MV-4-11 (cell line): ENCODE measurements at regions not wholly inside any gene's neighbourhood (a gene's known extent, or its start where the extent isn't known, plus 50 kb on each side); places are given as distances from the start of the nearest gene placed in this dataset.
"Not testable (repeated sequence)": the region's sequence is repeated elsewhere in the genome, so short reads cannot be mapped to it uniquely, and the experiment has no call there.

ENCODE experiments used
- DNase-seq: peaks from one replicate; lab custom pipeline; 2025; lab: John Stamatoyannopoulos, UW

DNA sequence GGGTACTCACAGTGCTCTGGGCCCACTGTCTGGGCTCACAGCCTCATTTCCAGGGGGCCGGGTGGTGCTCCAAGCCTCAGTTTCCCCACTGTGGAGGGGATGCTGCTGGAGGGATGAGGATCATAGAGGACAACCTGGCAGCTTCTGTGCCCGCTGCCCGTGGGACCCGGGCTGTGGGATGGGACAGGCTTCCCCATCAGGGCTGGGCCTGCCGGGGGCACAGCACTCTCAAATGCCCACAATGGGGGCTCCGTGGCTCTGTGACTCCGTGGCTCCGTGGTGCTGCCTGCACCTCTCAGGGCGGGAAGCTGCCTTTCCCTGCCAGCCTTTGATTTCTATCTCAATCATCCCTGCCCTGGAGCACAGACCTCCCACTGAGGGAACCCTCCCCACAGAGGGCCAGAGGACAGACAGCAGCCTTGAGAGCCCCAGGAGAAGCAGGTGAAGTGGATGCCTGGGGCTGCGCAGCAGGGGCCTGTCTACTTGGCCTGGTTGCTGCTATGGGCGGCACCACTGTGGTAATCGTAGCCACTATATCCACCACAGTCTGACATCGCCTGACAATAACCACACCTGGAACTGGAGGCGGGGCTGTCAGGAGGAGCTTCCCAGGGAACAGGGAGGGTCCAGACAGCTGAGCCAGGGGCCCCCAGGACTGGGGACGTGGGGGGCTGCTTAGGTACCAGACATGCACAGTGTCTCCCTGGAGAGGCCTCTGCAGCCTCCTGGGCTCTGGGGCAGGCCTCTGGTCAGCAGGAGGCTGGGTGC, 375.9 kb downstream of the TMEM121 start:
- DNase-seq: no peak

DNA sequence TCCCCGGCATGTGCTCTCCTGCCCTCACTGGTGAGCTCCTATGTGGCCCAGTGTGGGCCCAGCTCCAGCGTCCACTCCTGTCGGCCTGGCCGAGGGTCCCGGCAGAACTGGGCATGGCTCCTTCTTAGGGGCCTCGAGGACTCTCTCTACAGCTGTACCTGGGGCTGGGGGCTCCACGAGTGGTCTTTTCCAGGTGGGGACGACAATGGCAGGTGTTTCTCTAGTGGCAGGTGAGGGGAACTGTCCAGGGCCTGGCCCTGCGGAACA, 376.4 kb downstream of the TMEM121 start:
- DNase-seq: not testable (repeated sequence)

DNA sequence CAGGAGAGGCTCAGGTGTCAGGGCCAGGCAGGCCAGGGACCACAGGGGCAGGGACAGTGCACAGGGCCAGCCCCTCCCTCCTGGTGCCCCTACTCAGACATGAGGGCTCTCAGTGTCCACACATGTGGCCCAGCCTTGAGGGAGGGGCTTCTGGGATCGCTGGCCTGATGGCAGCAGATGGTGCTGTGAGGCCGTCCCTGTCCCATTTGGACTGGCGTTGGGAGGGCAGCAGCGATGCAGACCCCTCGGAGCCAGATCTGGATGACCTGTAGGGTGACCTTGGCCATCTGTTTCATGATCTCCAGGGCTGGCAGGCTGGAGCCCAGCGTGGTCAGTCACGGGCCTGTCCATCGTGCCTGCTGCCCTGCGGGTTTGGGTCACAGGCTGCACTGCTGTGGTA, 377.6 kb downstream of the TMEM121 start:
- DNase-seq: no peak

DNA sequence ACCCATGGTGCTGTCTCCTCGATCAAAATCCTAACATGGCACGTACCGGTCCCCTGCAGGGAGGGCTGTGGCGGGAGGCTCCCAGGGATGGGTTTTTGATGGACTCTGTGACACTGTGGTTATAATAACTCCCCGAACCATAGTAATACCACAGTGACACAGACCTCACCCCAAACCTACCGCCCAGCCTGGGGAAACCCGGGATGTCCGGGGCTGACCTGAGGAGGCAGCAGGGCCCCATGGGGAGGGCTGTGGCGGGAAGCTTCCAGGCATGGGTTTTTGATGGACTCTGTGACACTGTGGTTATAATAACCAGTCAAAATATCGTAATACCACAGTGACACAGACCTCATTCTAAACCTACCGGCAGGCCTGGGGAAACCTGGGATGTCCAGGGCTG, 378.0 kb downstream of the TMEM121 start:
- no peak for DNase-seq

DNA sequence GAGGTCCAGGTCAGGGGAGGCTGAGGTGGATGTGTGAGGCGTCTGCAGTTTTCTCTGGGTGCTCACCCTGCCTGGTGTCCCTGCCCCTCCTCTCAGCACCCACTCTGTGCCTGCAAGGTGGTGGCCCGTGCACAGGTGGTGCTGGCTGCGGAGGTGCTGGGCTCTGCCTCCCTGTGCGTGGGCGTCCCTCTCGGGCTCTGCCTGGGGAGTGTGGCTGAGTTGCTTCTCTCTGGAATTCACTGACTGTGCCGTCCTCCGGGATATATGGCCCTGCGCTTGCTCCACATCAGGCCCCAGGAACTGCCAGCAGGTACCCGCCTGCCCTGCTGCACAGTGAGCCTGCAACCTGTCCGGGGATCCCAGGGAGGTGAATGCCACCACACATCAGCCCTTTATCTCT, 379.1 kb downstream of the TMEM121 start:
- no peak for DNase-seq

DNA sequence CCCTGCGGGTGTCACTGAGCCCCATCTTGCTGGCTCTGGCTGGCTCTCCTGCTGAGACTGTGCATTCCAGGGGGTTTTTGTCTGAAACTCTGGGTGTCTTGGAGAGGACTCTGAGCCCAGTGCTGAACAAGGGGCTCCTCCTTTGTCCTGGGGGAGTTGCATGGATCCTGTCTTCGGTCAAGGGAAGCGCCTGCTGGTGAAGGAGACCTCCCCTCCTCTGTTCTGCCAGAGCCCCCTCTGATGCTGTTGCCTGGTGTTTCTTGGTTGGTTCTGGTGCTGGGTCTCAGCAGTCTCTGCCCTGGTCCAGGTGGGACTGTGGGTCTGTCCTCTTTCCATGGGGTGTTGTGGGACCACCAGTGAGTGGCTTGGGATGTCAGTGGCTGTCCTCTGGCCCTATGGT, 380.9 kb downstream of the TMEM121 start:
- DNase-seq: no peak

DNA sequence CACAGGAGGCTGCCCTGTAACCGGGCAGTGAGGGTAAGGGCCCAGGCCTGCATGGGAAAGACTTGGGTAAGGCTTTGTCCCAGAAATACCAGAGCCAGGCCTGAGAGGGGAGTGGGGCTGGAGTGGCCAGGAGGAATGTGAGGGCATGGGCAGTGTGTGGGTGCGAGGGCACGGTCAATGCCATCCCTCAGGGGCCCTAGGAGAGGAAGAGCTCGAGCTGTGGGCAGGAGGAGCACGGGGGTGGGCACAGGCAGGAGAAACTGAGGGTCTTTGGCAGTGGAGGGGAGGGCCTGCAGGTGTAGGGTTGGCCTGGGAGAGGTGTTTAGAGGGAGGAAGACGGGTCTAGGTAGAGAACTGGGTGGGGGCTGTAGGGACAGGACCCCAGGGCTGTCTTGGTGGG, 381.6 kb downstream of the TMEM121 start:
- no peak for DNase-seq

DNA sequence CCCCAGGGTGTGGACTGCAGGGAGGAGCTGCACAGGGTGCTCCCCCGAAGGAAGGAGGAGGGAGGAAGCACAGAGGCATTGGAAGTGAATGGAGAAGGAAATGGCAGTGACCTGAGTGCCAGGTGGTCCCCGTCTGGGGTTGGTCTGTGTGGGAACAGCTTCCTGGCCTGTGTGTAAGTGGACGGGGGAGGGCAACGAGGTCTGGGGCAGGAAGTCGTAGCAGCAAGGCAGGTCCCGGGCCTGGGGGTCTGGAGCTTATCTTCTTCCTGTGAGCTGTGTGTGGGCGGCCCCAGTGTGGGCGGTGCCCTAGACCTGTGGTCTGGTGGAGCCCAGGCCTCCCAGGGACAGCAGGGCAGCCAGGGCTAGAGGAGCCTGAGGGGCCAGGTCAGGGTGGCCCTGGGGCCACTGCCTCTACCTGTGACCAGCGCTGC, 382.1 kb downstream of the TMEM121 start:
- DNase-seq: no peak

DNA sequence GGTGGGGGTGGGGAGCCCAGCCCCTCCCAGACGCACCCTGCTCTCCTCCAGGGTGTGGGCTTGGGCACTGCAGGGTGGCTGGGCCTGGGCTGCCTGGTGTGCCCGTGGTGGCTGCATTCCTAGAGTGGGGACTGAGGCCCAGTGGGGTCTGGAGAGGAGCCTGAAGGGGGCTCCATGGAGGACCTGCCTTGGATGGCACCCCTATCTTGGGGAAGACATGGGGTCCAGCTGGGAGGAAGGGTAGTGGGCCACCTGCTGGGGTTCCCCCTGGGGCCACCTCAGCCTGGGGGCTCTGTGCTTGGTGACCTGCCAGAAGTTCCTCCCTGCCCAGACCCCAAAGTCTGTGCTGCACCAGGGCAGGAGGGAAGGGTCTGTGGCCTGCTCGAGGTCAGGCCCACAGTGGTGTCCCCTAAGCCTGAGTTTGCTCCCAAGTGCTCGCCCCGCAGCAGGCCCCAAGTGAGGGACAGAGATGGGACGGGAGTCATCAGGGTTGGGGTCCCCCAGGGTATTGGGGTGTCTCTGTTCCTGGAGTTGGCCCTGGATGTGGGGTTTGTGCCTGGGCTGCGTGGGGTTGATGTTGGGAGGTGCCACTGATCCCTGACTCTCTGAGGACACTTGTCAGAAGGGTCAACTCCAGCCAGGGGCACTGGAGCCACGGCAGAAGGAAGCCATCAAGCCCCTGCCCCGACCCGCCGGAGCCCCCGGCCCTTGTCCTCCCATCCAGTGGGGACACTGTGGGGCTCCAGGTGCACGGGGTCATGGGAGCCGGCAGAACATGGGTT, 382.9 kb downstream of the TMEM121 start:
- no peak for DNase-seq

DNA sequence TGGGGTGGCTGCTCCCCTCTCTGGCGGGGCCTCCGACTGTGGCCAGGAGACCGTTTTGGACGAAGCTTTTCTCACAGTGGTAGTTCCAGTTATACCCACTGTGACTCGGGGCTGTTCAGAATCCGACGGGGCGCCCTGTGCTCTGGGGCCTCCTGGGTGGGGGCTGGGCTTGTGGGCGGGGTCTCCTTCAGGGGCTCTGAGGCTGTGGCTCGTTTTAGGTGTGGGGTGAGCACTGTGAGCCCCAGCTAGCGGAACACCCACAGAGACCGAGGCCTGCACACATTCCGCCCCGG, 383.4 kb downstream of the TMEM121 start:
- DNase-seq: not testable (repeated sequence)

DNA sequence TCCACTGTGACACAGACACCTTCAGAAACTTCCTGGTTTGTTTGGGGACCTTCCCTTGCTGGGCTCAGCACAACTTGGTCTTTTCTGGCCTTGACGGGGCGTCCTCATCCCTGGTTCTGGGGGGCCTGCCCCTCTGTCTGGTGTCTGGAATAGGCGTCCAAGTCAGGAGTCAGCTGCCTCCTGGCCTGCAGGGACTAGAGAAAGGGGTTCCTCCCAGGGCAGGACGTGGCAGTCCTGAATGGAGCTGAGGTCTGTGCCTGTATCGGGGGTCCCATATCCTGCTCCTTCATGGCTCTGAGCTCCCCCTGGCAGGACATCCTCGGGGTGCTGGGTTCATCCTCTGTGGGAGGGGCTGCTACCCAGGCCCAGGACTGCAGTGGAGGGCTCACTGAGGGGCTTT, 384.0 kb downstream of the TMEM121 start:
- DNase-seq: no peak

DNA sequence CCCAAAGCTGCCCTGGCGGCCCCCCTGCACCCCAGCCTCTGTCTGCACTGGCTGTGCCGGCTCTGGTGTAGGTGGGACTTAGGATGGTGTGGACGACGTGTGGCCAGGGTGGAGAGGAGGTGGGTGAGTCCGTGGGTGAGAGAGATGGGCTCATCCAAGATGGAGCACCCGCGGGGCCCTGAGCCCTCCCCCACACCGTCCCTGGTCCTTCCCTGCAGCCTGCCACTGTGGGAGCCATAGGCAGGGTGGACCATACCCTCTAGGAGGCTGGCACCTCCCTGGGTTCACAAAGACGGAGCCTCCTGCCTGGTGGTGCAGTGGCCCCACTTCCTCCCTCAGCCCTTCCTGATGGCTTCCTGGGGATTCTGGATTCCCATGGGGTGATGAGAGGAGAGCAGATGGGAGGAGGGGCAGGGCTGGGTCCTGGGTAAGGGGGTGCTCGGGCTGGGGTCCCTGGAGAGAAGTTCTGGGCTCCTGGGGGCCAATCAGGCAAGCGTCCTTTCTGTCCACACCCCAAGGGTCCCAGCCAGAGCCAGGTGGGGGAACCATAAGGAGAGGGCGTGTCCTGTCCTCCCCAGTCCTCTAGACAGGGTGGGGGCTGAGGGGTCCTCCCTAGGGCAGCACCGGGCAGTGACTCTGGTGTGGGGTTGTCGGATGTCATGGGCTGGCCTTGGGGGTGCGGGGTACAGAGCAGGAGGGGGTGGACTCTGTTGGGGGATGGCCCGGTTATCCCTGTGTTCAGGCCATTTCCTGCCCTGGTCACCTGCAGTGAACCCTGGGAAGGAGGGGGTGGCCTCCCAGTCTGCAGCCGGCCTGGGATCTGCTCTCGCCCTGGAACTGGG, 384.8 kb downstream of the TMEM121 start:
- DNase-seq: no peak

DNA sequence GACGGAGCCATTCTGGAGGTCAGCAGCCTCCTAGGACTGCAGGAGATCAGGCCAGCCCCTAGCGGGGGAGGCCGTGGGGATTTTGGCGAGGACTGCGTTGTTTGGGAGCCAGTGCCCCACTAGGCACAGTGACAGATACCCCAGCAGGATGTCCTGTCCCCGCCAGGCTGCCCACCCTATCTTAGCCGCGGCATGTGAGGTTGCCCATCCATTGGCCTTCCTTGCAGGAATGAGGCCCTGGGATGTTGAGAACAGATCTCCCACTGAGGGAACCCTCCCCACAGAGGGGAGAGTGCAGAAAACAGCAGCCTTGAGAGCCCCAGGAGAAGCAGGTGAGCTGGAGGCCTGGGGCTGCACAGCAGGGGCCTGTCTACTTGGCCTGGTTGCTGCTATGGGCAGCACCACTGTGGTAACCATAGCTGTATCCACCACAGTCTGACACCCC, 385.5 kb downstream of the TMEM121 start:
- DNase-seq: not testable (repeated sequence)

DNA sequence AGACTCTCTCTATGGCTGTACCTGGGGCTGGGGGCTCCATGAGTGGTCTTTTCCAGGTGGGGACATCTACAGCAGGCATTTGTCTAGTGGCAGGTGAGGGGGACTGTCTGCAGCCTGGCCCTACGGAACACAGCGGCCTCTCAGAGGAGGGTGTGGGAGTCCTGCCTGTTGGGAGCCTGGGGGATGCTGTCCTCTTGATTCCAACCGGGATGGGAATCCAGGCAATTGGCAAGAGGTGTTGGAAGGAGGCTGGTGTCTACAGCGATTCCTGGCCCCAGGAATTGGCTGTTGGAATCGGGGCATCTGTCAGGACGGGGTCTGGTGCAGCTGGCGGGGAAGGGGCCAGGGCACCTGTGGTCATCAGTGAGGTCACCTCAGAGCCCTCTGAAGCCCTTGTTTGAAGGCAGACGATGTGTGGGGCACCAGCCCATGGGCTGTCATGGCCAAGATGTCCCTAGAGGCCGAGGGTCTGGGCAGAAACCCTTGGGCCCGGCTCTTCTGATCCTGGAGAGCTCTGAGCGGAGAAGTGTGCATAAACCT, 386.3 kb downstream of the TMEM121 start:
- no peak for DNase-seq

DNA sequence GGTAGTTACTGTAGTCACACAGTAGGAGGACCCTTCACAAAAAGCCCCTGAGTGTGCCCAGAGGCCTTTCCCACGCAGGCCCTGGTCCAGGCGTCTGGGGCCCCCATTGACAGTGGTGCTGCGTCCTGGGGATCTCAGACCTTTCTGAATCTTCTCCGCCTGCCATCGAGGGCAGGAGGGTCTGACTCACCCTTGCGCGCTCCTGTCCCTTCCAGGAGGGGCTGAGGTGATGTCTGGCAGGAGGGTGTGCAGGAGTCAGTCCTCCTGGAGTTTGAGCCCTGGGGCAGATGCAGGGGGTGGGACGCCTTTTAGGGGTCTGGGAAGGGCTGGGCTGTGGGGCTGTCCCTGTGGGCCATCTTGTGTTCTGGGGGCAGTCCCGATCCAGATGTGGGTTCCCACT, 386.8 kb downstream of the TMEM121 start:
- no peak for DNase-seq

DNA sequence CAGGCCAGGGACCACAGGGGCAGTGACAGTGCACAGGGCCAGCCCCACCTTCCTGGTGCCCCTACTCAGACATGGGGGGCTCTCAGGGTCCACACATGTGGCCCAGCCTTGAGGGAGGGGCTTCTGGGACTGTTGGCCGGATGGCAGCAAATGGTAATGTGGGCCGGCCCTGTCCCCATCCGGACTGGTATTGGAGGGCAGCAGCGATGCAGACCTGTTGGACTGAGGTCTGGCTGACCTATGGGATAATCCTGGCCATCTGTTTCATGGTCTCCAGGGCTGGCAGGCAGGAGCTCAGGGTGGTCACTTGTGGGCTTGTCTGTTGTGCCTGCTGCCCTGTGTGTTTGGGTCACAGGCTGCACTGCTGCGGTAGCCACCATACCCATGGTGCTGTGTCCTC, 387.5 kb downstream of the TMEM121 start:
- DNase-seq: no peak

DNA sequence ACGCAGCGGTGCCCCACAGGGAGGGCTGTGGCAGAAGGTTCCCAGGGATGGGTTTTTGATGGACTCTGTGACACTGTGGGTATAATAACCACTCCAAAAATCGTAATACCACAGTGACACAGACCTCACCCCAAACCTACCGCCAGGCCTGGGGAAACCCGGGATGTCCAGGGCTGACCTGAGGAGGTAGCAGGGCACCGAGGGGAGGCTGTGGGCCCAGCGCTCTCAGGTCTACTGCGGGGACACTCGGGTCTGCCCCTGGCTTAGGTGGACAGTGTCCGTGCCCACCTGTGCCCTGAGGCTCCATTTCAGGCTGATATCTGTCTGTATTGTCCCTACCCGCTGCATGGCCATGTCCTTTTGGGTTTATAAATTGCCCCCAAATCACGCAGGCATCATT, 387.9 kb downstream of the TMEM121 start:
- DNase-seq: not testable (repeated sequence)

DNA sequence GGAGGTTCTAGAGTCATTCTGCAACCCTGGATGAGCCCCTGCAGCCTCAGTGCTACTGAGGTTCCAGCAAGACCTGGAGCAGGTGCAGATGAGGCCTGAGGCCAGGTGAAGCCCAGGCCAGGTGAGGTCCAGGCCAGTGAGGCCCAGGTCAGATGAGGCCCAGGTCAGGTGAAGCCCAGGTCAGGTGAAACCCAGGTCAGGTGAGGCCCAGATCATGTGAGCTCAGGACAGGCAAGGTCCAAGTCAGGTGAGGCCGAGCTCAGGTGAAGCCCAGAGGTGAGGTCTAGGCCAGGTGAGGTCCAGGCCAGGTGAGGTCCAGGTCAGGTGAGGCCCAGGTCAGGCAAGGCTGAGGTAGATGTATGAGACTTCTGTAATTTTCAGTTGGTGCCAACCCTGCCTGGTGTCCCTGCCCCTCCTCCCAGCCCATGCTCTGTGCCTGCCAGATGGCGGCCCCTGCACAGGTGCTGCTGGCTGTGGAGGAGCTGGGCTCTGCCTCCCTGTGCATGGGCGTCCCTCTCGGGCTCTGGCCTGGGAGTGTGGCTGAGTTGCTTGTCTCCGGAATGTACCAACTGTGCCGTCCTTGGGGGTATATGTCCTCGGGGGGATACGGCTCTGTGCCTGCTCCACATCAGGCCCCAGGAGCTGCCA, 388.5 kb downstream of the TMEM121 start:
- DNase-seq: no peak

DNA sequence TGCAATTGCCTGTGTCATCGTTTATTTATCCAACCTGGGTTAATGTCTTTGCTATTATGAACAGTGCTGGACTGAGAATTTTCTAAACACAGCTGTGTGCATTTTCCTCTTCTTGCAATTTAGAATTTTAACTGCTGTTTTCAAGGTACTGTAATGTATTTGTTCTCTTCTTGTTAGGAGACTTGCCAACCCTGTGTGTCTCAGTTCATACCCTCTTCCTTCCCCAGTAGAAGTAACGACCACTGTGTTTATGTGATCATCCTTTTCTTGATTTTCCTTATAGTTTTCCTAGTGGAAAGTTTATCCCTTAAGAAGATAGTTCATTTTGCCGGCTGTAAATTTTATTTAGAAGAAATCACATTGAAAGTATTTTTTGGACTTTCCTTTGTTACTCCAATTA, 389.2 kb downstream of the TMEM121 start:
- DNase-seq: not testable (repeated sequence)

DNA sequence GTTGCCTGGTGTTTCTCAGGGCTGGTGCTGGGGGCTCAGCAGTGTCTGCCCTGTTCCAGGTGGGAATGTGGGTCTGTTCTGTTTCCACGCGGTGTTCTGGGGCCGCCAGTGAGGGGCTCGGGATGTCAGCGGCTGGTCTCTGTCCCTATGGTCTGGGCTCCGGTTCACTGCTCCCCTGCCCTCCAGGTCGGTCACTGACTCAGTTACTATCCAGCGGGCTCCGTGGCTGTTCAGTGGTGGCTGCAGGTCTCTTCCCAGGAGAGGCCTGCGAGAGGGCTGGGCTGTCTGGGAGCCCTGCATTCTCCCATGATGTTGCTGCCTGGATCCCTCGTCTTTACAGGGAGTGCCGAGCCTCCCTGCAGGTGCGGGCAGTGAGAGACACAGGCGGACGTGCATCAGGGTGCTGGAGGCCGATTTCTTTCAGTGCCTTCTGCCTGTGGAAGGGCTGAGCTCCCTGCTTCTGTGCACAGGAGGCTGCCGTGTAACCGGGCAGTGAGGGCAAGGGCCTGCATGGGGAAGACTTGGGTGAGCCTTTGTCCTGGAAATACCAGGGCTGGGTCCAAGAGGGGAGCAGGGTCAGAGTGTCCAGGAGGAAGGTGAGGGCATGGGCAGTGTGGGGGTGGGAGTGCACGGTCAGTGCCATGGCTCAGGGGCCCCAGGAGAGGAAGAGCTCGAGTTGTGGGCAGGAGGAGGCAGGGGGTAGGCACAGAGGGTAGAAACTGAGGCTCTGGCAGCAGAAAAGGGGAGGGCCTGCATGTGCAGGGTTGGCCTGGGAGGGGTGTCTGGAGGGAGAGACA, 391.0 kb downstream of the TMEM121 start:
- not testable (repeated sequence) for DNase-seq

DNA sequence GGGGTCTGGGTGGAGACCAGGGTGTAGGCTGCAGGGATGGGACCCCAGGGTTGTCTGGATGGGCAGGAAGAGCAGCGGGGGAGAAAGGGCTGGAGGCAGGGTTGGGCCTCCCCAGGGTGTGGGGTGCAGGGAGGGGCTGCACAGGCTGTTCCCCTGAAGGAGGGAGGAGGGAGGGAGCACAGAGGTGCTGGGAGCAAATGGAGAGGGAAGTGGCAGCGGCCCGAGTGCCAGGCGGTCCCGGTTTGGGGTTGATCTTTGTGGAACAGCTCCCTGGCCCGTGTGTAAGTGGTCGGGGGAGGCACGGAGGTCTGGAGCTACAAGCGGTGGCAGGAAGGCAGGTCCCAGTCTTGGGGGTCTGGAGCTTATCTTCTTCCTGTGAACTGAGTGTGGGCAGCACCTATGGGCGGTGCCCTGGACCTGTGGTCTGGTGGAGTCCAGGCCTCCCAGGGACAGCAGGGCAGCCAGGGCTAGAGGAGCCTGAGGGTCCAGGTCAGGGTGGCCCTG, 391.6 kb downstream of the TMEM121 start:
- no peak for DNase-seq
